ENCODE measurements at regions not wholly inside any gene's neighbourhood (a gene's known extent, or its start where the extent isn't known, plus 50 kb on each side); places are given as distances from the start of the nearest gene placed in this dataset.

- Histone ChIP-seq H3K4me3 (ENCODE audit: low read depth, low read length) (no peak overlapping the region), H3K4me1 (ENCODE audit: control insufficient read depth, insufficient read depth, low read length) (no peaks in the 10 kb centered on the region), H3K27ac (ENCODE audit: low read depth, low read length) (no peak overlapping the region), H3K9ac (ENCODE audit: low read depth, low read length) (no peak overlapping the region), H3K27me3 (ENCODE audit: control insufficient read depth, insufficient read depth, low read length) (peaks cover 22% of the 10 kb centered on the region), H3K36me3 (ENCODE audit: control insufficient read depth, insufficient read depth, low read length) (no peaks in the 10 kb centered on the region), H3K9me3 (ENCODE audit: control insufficient read depth, insufficient read depth, low read length) (no peaks in the 10 kb centered on the region)
Measured at GRCh38 chr12:113751513-113751912, 214.6 kb downstream of the RBM19 start.

GRCh38 chr12:113749433-113749815, 216.7 kb downstream of the RBM19 start:
- H3K36me3 ChIP-seq (ENCODE audit: control insufficient read depth, insufficient read depth, low read length): no peaks in the 10 kb centered on the region
- no peaks in the 10 kb centered on the region for H3K9me3 ChIP-seq (ENCODE audit: control insufficient read depth, insufficient read depth, low read length)
- no peak overlapping the region for H3K27ac ChIP-seq (ENCODE audit: low read depth, low read length)
- H3K27me3 ChIP-seq (ENCODE audit: control insufficient read depth, insufficient read depth, low read length): peaks cover 34% of the 10 kb centered on the region
- H3K4me3 ChIP-seq (ENCODE audit: low read depth, low read length): no peak overlapping the region
- H3K4me1 ChIP-seq (ENCODE audit: control insufficient read depth, insufficient read depth, low read length): no peaks in the 10 kb centered on the region
- no peak overlapping the region for H3K9ac ChIP-seq (ENCODE audit: low read depth, low read length)

GRCh38 chr12:113748707-113749432, 217.3 kb downstream of the RBM19 start:
- Histone ChIP-seq H3K4me1 (ENCODE audit: control insufficient read depth, insufficient read depth, low read length) (no peaks in the 10 kb centered on the region), H3K27ac (ENCODE audit: low read depth, low read length) (no peak overlapping the region), H3K9me3 (ENCODE audit: control insufficient read depth, insufficient read depth, low read length) (no peaks in the 10 kb centered on the region), H3K9ac (ENCODE audit: low read depth, low read length) (no peak overlapping the region), H3K4me3 (ENCODE audit: low read depth, low read length) (no peak overlapping the region), H3K36me3 (ENCODE audit: control insufficient read depth, insufficient read depth, low read length) (no peaks in the 10 kb centered on the region), H3K27me3 (ENCODE audit: control insufficient read depth, insufficient read depth, low read length) (peaks cover 34% of the 10 kb centered on the region)

GRCh38 chr12:113747017-113747416, 219.1 kb downstream of the RBM19 start:
- Histone ChIP-seq H3K9ac (ENCODE audit: low read depth, low read length) (no peak overlapping the region), H3K27me3 (ENCODE audit: control insufficient read depth, insufficient read depth, low read length) (peaks cover 34% of the 10 kb centered on the region), H3K4me3 (ENCODE audit: low read depth, low read length) (no peak overlapping the region), H3K9me3 (ENCODE audit: control insufficient read depth, insufficient read depth, low read length) (no peaks in the 10 kb centered on the region), H3K4me1 (ENCODE audit: control insufficient read depth, insufficient read depth, low read length) (no peaks in the 10 kb centered on the region), H3K36me3 (ENCODE audit: control insufficient read depth, insufficient read depth, low read length) (no peaks in the 10 kb centered on the region), H3K27ac (ENCODE audit: low read depth, low read length) (no peak overlapping the region)

GRCh38 chr12:113744802-113745395, 221.2 kb downstream of the RBM19 start:
- Histone ChIP-seq H3K27me3 (ENCODE audit: control insufficient read depth, insufficient read depth, low read length) (peaks cover 34% of the 10 kb centered on the region), H3K36me3 (ENCODE audit: control insufficient read depth, insufficient read depth, low read length) (no peaks in the 10 kb centered on the region), H3K4me3 (ENCODE audit: low read depth, low read length) (no peak overlapping the region), H3K9me3 (ENCODE audit: control insufficient read depth, insufficient read depth, low read length) (no peaks in the 10 kb centered on the region), H3K9ac (ENCODE audit: low read depth, low read length) (no peak overlapping the region), H3K4me1 (ENCODE audit: control insufficient read depth, insufficient read depth, low read length) (no peaks in the 10 kb centered on the region), H3K27ac (ENCODE audit: low read depth, low read length) (no peak overlapping the region)

- Histone ChIP-seq H3K9me3 (ENCODE audit: control insufficient read depth, insufficient read depth, low read length) (no peaks in the 10 kb centered on the region), H3K4me1 (ENCODE audit: control insufficient read depth, insufficient read depth, low read length) (no peaks in the 10 kb centered on the region), H3K27me3 (ENCODE audit: control insufficient read depth, insufficient read depth, low read length) (peaks cover 22% of the 10 kb centered on the region), H3K36me3 (ENCODE audit: control insufficient read depth, insufficient read depth, low read length) (no peaks in the 10 kb centered on the region), H3K9ac (ENCODE audit: low read depth, low read length) (no peak overlapping the region), H3K4me3 (ENCODE audit: low read depth, low read length) (no peak overlapping the region), H3K27ac (ENCODE audit: low read depth, low read length) (no peak overlapping the region)
Measured at GRCh38 chr12:113742801-113743200, 223.3 kb downstream of the RBM19 start.

- Histone ChIP-seq H3K9ac (ENCODE audit: low read depth, low read length) (no peak overlapping the region), H3K4me1 (ENCODE audit: control insufficient read depth, insufficient read depth, low read length) (no peaks in the 10 kb centered on the region; the same call in 1 of the 2 replicates), H3K27ac (ENCODE audit: low read depth, low read length) (no peak overlapping the region), H3K9me3 (ENCODE audit: control insufficient read depth, insufficient read depth, low read length) (no peaks in the 10 kb centered on the region), H3K27me3 (ENCODE audit: control insufficient read depth, insufficient read depth, low read length) (peaks cover 3% of the 10 kb centered on the region), H3K4me3 (ENCODE audit: low read depth, low read length) (no peak overlapping the region), H3K36me3 (ENCODE audit: control insufficient read depth, insufficient read depth, low read length) (no peaks in the 10 kb centered on the region)
Measured at GRCh38 chr12:113740699-113741098, 225.4 kb downstream of the RBM19 start.

- H3K36me3 ChIP-seq (ENCODE audit: control insufficient read depth, insufficient read depth, low read length): no peaks in the 10 kb centered on the region
- no peaks in the 10 kb centered on the region for H3K9me3 ChIP-seq (ENCODE audit: control insufficient read depth, insufficient read depth, low read length)
Measured at GRCh38 chr12:113735131-113735530, 231.0 kb downstream of the RBM19 start.

GRCh38 chr12:113734503-113734902, 231.6 kb downstream of the RBM19 start:
- Histone ChIP-seq H3K4me1 (ENCODE audit: control insufficient read depth, insufficient read depth, low read length) (peaks cover 8% of the 10 kb centered on the region; the same call in 1 of the 2 replicates), H3K4me3 (ENCODE audit: low read depth, low read length) (no peak overlapping the region), H3K27me3 (ENCODE audit: control insufficient read depth, insufficient read depth, low read length) (peaks cover 12% of the 10 kb centered on the region), H3K9ac (ENCODE audit: low read depth, low read length) (no peak overlapping the region), H3K27ac (ENCODE audit: low read depth, low read length) (no peak overlapping the region), H3K36me3 (ENCODE audit: control insufficient read depth, insufficient read depth, low read length) (no peaks in the 10 kb centered on the region), H3K9me3 (ENCODE audit: control insufficient read depth, insufficient read depth, low read length) (no peaks in the 10 kb centered on the region)

More at GRCh38 chr12:113735131-113735530, 231.0 kb downstream of the RBM19 start:
- Histone ChIP-seq H3K4me3 (ENCODE audit: low read depth, low read length) (no peak overlapping the region), H3K9ac (ENCODE audit: low read depth, low read length) (no peak overlapping the region), H3K27me3 (ENCODE audit: control insufficient read depth, insufficient read depth, low read length) (peaks cover 7% of the 10 kb centered on the region), H3K27ac (ENCODE audit: low read depth, low read length) (no peak overlapping the region), H3K4me1 (ENCODE audit: control insufficient read depth, insufficient read depth, low read length) (peaks cover 8% of the 10 kb centered on the region; the same call in 1 of the 2 replicates)

- Histone ChIP-seq H3K4me1 (ENCODE audit: control insufficient read depth, insufficient read depth, low read length) (peaks cover 8% of the 10 kb centered on the region; the same call in 1 of the 2 replicates), H3K9ac (ENCODE audit: low read depth, low read length) (no peak overlapping the region), H3K27me3 (ENCODE audit: control insufficient read depth, insufficient read depth, low read length) (peaks cover 13% of the 10 kb centered on the region), H3K36me3 (ENCODE audit: control insufficient read depth, insufficient read depth, low read length) (no peaks in the 10 kb centered on the region), H3K4me3 (ENCODE audit: low read depth, low read length) (no peak overlapping the region), H3K9me3 (ENCODE audit: control insufficient read depth, insufficient read depth, low read length) (no peaks in the 10 kb centered on the region), H3K27ac (ENCODE audit: low read depth, low read length) (no peak overlapping the region)
Measured at GRCh38 chr12:113732916-113733315, 233.2 kb downstream of the RBM19 start.

- H3K4me3 ChIP-seq (ENCODE audit: low read depth, low read length): no peak overlapping the region
- no peaks in the 10 kb centered on the region for H3K4me1 ChIP-seq (ENCODE audit: control insufficient read depth, insufficient read depth, low read length)
- no peak overlapping the region for H3K9ac ChIP-seq (ENCODE audit: low read depth, low read length)
- H3K36me3 ChIP-seq (ENCODE audit: control insufficient read depth, insufficient read depth, low read length): no peaks in the 10 kb centered on the region
- H3K9me3 ChIP-seq (ENCODE audit: control insufficient read depth, insufficient read depth, low read length): no peaks in the 10 kb centered on the region
- peaks cover 13% of the 10 kb centered on the region for H3K27me3 ChIP-seq (ENCODE audit: control insufficient read depth, insufficient read depth, low read length)
- H3K27ac ChIP-seq (ENCODE audit: low read depth, low read length): no peak overlapping the region
Measured at GRCh38 chr12:113727651-113728061, 238.5 kb downstream of the RBM19 start.

All from HUES48 (cell line).